ENCODE measurements at regions not wholly inside any gene's neighbourhood (a gene's known extent, or its start where the extent isn't known, plus 50 kb on each side); places are given as distances from the start of the nearest gene placed in this dataset.

DNA sequence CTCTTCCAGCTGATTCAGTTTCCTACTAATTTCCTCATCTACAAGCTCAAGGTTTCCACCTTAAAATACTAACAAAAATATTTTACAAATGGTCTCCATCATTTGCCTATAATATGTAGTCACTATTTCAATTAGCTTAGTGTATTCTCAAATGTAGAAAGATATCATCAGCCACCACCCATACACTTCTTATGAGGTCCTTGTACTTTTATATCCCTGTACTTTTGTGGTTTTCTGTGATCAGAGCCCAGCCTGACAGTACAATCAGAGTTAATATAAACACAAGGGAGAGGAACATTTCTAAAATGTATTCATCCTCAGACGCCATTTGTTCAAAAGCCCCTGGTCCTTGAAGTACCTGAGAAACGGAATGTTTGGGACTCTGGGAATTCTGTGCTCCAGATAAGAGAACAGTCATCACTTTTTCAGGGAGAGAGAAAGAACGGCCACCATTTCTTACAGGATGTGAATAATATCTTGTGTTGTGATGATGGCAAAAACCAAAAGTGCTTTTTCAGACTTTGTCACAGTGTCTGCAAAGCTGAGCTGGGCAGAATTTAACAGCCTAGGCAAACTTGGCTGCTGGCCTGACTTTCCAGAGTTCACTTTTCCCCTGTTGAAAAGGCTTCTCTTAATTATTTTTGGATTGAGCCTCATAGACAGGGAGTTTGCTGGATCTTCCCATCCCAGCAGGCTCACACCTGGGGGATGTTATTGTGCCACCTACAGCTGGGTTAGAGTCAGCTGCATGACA lies 361.7 kb upstream of the ACVR2A start:
- Histone ChIP-seq H3K9me3 (replicated peaks; ENCODE audit: low read length) (no peaks in the 10 kb centered on the region), H3K9ac (ENCODE audit: low read depth, low read length) (no peak overlapping the region), H3K36me3 (ENCODE audit: insufficient read depth, low read length) (no peaks in the 10 kb centered on the region)

DNA sequence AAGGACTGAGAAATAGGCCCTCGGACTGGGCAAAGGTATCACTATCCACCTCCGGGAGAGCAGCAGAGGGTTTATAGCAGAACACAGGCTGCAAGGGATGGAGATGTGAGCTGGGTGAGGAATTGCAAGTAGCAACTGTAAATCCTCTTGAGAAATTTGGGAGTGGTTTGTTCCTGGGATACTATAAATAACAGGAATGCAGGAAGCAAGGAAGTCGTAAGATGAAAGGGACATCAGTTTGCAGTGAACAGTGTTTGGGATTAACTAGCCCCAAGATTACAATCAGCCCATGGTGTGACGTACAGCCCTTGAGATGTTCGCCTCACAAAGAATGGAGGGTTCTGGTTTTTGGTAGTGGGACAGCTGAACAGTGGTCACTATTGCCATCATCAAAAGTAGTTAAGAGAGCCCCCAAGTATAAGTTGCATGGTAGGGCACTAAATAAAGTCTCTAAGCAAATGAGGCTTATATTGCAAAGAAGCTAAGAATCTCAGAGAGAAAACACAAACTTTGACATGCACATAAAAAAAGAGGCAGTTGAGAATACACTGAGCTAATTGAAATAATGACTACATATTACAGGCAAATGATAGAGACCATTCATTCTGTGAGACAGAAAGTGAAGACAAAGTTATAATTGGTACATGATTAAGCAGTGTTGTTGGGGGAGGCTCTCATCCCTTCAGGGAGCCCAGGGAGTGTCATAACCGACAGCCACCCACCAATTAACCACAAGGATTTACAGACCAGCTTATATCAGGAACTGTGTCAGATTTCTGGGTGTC lies 362.5 kb upstream of the ACVR2A start:
- H3K4me1 ChIP-seq (ENCODE audit: control insufficient read depth, insufficient read depth, low read length) = no peaks in the 10 kb centered on the region
- H3K9me3 ChIP-seq (replicated peaks; ENCODE audit: low read length) = no peaks in the 10 kb centered on the region
- H3K9ac ChIP-seq (ENCODE audit: low read depth, low read length) = no peak overlapping the region
- H3K27me3 ChIP-seq (ENCODE audit: control insufficient read depth, insufficient read depth, low read length) = no peaks in the 10 kb centered on the region
- H3K4me2 ChIP-seq (ENCODE audit: low read length) = no peak overlapping the region
- H3K36me3 ChIP-seq (ENCODE audit: insufficient read depth, low read length) = no peaks in the 10 kb centered on the region
- no peak overlapping the region for H3K4me3 ChIP-seq (ENCODE audit: low read length)

More for the DNA sequence above, 361.7 kb upstream of the ACVR2A start:
- Histone ChIP-seq H3K4me1 (ENCODE audit: control insufficient read depth, insufficient read depth, low read length) (no peaks in the 10 kb centered on the region), H3K4me2 (ENCODE audit: low read length) (no peak overlapping the region), H3K27me3 (ENCODE audit: control insufficient read depth, insufficient read depth, low read length) (no peaks in the 10 kb centered on the region), H3K4me3 (ENCODE audit: low read length) (no peak overlapping the region)

DNA sequence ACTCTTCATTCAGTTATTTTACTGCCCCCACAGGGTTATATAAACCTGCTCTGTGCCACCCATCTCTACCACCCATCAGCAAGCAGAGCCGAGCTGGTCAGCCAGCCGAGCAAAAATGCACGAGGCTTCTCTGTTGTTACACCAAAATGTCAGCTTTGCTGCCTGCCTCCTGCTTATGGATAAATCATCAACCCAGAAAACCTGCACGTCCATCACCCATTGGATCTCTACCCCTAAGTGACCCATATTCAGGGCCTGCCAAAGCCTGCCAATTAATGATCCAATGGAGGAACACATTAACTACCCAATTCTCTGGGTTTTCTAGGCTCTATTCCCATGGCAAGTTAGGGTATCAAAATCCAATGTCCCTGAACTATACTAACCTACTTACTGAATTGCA lies 365.5 kb upstream of the ACVR2A start:
- Histone ChIP-seq H3K36me3 (ENCODE audit: insufficient read depth, low read length) (no peaks in the 10 kb centered on the region), H3K4me3 (ENCODE audit: low read length) (no peak overlapping the region), H3K27me3 (ENCODE audit: control insufficient read depth, insufficient read depth, low read length) (no peaks in the 10 kb centered on the region), H3K4me2 (ENCODE audit: low read length) (no peak overlapping the region), H3K4me1 (ENCODE audit: control insufficient read depth, insufficient read depth, low read length) (no peaks in the 10 kb centered on the region), H3K9ac (ENCODE audit: low read depth, low read length) (no peak overlapping the region), H3K9me3 (replicated peaks; ENCODE audit: low read length) (no peaks in the 10 kb centered on the region)

DNA sequence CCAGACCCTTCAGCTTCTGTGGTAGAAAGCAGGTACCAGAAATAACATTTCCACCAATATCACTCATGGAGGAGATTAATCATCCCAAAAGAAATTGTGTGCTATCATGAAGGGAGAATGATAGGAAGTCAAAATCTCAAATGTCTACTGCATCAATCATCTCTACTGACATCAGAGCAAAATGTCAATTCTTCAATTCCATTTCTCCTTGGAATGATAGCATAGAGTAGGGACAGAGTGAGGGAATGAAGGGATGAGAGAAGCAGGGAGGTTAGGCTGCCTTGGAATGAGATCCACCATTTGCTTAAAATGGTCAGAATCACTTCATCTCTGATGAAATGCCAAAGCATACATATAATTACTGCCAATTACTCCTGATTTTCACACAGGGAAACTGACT lies 371.8 kb upstream of the ACVR2A start:
- no peak overlapping the region for H3K4me3 ChIP-seq (ENCODE audit: low read length)
- H3K4me1 ChIP-seq (ENCODE audit: control insufficient read depth, insufficient read depth, low read length) = no peaks in the 10 kb centered on the region
- no peaks in the 10 kb centered on the region for H3K27me3 ChIP-seq (ENCODE audit: control insufficient read depth, insufficient read depth, low read length)
- no peaks in the 10 kb centered on the region for H3K36me3 ChIP-seq (ENCODE audit: insufficient read depth, low read length)
- no peaks in the 10 kb centered on the region for H3K9me3 ChIP-seq (replicated peaks; ENCODE audit: low read length)
- H3K4me2 ChIP-seq (ENCODE audit: low read length) = no peak overlapping the region
- H3K9ac ChIP-seq (ENCODE audit: low read depth, low read length) = no peak overlapping the region

DNA sequence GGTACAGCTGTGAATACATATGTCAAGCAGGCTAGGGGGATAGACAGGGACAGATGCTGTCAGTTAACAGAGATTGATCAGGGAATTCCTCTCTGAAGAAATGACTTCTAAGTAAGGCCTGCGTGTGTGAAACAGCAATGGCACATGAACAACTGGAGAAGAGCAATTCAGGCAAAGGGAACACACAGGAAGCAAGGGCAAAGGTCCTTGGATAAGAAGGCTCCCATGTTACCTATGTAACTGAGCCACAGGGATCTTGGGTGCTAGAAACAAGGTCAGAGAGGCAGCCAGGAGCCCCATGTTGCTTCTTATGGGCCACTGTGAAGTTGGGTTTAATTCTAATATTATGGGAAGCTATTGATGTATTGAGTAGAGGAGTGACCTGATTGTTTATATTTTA lies 373.7 kb upstream of the ACVR2A start:
- H3K4me1 ChIP-seq (ENCODE audit: control insufficient read depth, insufficient read depth, low read length) = no peaks in the 10 kb centered on the region

DNA sequence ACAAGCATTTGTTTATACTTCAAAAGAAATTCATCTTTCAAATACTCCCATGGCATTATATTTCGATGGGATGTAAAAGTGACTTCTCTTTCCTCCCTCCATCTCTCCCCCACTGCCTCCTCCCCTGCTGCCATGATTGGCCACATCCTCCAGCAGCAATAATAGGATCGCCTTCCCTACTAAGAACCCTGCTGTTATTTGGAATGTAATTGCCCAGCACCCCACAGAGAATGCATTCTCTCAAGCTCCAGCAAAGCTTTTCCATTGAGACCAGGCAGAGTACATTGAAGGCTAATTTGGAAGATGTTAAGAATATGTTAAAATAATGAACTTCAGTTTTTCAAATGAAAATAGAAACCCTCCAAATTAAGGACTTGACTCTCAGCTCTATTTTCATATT lies 375.4 kb upstream of the ACVR2A start:
- Histone ChIP-seq H3K4me1 (ENCODE audit: control insufficient read depth, insufficient read depth, low read length) (no peaks in the 10 kb centered on the region), H3K4me3 (ENCODE audit: low read length) (no peak overlapping the region), H3K36me3 (ENCODE audit: insufficient read depth, low read length) (no peaks in the 10 kb centered on the region), H3K4me2 (ENCODE audit: low read length) (no peak overlapping the region), H3K9me3 (replicated peaks; ENCODE audit: low read length) (no peaks in the 10 kb centered on the region), H3K27me3 (ENCODE audit: control insufficient read depth, insufficient read depth, low read length) (no peaks in the 10 kb centered on the region), H3K9ac (ENCODE audit: low read depth, low read length) (no peak overlapping the region)

More for the DNA sequence above, 373.7 kb upstream of the ACVR2A start:
- Histone ChIP-seq H3K9ac (ENCODE audit: low read depth, low read length) (no peak overlapping the region), H3K9me3 (replicated peaks; ENCODE audit: low read length) (no peaks in the 10 kb centered on the region), H3K4me2 (ENCODE audit: low read length) (no peak overlapping the region), H3K36me3 (ENCODE audit: insufficient read depth, low read length) (no peaks in the 10 kb centered on the region), H3K4me3 (ENCODE audit: low read length) (no peak overlapping the region), H3K27me3 (ENCODE audit: control insufficient read depth, insufficient read depth, low read length) (no peaks in the 10 kb centered on the region)

DNA sequence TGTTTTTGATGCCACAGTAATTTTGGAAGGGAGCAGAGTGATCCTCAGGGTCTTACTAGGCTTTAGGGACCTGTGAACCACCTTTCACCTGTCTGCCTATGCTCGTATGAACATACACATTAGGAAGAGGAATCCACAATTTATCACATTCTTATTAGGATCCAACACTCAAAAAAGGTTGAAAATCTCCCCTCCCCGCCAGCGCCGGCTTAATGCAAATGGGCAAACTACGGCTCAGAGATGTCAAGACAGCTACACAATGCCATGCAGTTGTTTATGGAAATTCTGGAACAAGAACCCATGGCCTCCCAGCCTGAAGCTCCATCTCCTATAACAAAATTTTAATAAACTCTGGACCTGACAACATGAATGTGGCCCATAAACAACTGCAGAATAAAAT lies 375.9 kb upstream of the ACVR2A start:
- no peaks in the 10 kb centered on the region for H3K36me3 ChIP-seq (ENCODE audit: insufficient read depth, low read length)
- H3K4me1 ChIP-seq (ENCODE audit: control insufficient read depth, insufficient read depth, low read length) = no peaks in the 10 kb centered on the region
- H3K4me3 ChIP-seq (ENCODE audit: low read length) = no peak overlapping the region
- no peaks in the 10 kb centered on the region for H3K9me3 ChIP-seq (replicated peaks; ENCODE audit: low read length)
- H3K4me2 ChIP-seq (ENCODE audit: low read length) = no peak overlapping the region
- H3K9ac ChIP-seq (ENCODE audit: low read depth, low read length) = no peak overlapping the region
- H3K27me3 ChIP-seq (ENCODE audit: control insufficient read depth, insufficient read depth, low read length) = no peaks in the 10 kb centered on the region

DNA sequence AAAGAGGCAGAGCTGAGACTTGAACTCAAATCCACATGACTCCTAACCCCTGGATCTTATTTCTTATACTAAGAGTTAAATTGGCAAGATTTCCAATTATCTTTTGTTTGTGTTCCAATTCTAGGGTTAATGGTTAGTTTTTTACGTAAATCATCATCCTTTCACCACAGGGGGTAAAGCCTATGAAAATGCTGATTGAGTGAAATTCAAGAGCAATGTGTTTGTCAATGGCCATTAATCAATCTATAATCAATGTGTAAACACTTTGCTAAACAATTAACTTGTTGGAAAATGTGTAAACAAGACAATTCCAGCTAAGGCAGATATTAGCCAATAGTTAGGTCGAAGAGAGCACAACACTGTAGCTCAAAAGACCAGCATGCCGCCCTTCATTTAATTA lies 376.5 kb upstream of the ACVR2A start:
- H3K9me3 ChIP-seq (replicated peaks; ENCODE audit: low read length) = no peaks in the 10 kb centered on the region
- H3K4me1 ChIP-seq (ENCODE audit: control insufficient read depth, insufficient read depth, low read length) = no peaks in the 10 kb centered on the region
- no peak overlapping the region for H3K4me2 ChIP-seq (ENCODE audit: low read length)
- H3K9ac ChIP-seq (ENCODE audit: low read depth, low read length) = no peak overlapping the region
- no peak overlapping the region for H3K4me3 ChIP-seq (ENCODE audit: low read length)
- H3K36me3 ChIP-seq (ENCODE audit: insufficient read depth, low read length) = no peaks in the 10 kb centered on the region
- no peaks in the 10 kb centered on the region for H3K27me3 ChIP-seq (ENCODE audit: control insufficient read depth, insufficient read depth, low read length)

DNA sequence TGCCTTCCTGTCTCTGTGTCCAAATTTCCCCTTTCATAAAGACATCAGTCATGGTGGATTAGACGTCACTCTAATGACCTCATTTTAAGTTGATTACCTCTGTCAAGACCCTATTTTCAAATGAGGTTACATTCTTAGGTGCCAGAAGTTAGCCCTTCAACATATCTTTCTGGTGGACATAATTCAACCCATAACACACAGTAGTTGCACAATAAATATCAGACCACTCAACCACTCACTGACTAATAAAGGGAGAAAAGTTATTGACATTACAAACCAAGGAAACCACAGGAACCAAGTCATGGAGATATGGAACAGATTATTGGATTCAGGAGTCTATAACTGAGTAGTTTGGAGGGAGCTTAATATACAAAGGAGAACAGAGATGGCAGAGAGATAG lies 377.4 kb upstream of the ACVR2A start:
- no peaks in the 10 kb centered on the region for H3K4me1 ChIP-seq (ENCODE audit: control insufficient read depth, insufficient read depth, low read length)
- no peaks in the 10 kb centered on the region for H3K36me3 ChIP-seq (ENCODE audit: insufficient read depth, low read length)
- H3K4me3 ChIP-seq (ENCODE audit: low read length) = no peak overlapping the region
- no peak overlapping the region for H3K4me2 ChIP-seq (ENCODE audit: low read length)
- no peaks in the 10 kb centered on the region for H3K9me3 ChIP-seq (replicated peaks; ENCODE audit: low read length)
- H3K27me3 ChIP-seq (ENCODE audit: control insufficient read depth, insufficient read depth, low read length) = no peaks in the 10 kb centered on the region
- H3K9ac ChIP-seq (ENCODE audit: low read depth, low read length) = no peak overlapping the region

DNA sequence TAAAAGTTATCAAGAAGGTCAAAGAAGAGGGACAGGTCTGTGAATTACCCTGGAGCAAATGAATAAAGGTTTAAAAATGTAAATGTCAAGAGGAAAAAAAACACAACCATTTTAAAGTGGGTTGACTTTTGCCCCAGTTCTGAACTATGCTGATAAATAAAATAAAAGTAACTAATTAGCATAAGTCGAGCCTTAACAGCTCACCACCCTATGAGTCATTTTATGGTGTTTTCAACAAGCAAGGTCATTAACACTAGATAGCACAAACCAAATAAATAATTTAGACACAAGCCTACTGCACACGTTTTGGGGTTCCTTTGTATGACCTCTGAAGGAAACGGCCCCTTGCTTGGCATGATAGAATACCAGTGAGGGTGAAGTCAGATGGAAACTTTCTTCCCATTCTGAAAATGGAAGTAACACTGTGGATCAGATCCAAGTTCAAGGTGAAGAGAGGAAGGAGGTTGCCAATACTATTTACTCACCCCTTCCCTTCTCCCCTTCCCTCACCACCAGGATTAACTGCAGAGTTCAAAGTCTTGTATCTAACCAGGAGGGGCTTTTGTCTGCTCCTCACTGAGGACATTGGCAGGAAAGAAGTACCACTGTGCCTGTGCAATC lies 380.0 kb upstream of the ACVR2A start:
- no peaks in the 10 kb centered on the region for H3K9me3 ChIP-seq (replicated peaks; ENCODE audit: low read length)
- H3K4me3 ChIP-seq (ENCODE audit: low read length) = no peak overlapping the region
- no peak overlapping the region for H3K9ac ChIP-seq (ENCODE audit: low read depth, low read length)
- no peak overlapping the region for H3K4me2 ChIP-seq (ENCODE audit: low read length)
- H3K27me3 ChIP-seq (ENCODE audit: control insufficient read depth, insufficient read depth, low read length) = no peaks in the 10 kb centered on the region
- peaks cover 2% of the 10 kb centered on the region for H3K4me1 ChIP-seq (ENCODE audit: control insufficient read depth, insufficient read depth, low read length)
- H3K36me3 ChIP-seq (ENCODE audit: insufficient read depth, low read length) = no peaks in the 10 kb centered on the region

DNA sequence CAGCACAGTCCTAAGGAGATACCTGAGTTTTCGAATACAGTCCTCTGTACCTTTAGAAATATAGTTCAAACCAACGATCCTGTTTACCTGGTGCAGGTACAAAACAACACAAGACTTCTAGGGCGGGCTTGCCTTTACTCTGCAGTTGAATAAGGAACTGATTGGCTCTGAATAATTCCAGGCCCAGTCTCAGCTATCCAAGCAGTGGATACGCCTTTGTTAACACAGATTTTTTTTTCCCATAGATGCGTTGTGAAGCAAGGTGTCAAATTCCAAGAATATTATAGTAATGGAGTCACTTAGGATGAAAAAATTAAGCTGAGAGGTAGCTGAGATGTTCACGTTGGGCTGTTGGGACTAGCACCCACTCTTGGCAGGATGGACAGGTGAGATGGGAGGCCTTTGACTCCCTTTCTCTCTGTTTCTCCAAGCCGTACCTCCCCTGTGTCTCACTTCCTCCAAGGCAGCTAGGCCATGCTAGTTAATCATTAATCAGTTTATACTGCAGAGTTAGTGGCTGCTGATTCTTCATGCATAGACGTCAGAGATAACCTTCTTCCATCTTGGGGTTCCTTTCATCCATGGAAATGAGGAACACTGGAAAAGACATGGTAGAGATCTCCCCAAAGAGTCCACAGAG lies 380.8 kb upstream of the ACVR2A start:
- no peak overlapping the region for H3K4me3 ChIP-seq (ENCODE audit: low read length)
- no peaks in the 10 kb centered on the region for H3K9me3 ChIP-seq (replicated peaks; ENCODE audit: low read length)
- no peaks in the 10 kb centered on the region for H3K36me3 ChIP-seq (ENCODE audit: insufficient read depth, low read length)
- no peak overlapping the region for H3K9ac ChIP-seq (ENCODE audit: low read depth, low read length)
- H3K4me2 ChIP-seq (ENCODE audit: low read length) = no peak overlapping the region
- peaks cover 2% of the 10 kb centered on the region for H3K4me1 ChIP-seq (ENCODE audit: control insufficient read depth, insufficient read depth, low read length)
- no peaks in the 10 kb centered on the region for H3K27me3 ChIP-seq (ENCODE audit: control insufficient read depth, insufficient read depth, low read length)

Data from skeletal muscle satellite cell (primary cell).